ENCODE measurements at regions not wholly inside any gene's neighbourhood (a gene's known extent, or its start where the extent isn't known, plus 50 kb on each side); places are given as distances from the start of the nearest gene placed in this dataset.
"Not testable (repeated sequence)": the region's sequence is repeated elsewhere in the genome, so short reads cannot be mapped to it uniquely, and the experiment has no call there.

- DNase-seq = no peak
These were observed 142.2 kb upstream of the ZNF366 start for GRCh38 chr5:72649449-72649848.

- no peak for DNase-seq
These were observed 141.3 kb upstream of the ZNF366 start for GRCh38 chr5:72648480-72648879.

GRCh38 chr5:72647806-72648205 is 140.6 kb upstream of the ZNF366 start:
- DNase-seq = no peak

GRCh38 chr5:72646246-72646866 is 139.1 kb upstream of the ZNF366 start:
- DNase-seq = no peak

- no peak for DNase-seq
These were observed 138.0 kb upstream of the ZNF366 start for GRCh38 chr5:72645064-72645846.

- DNase-seq = no peak
These were observed 137.1 kb upstream of the ZNF366 start for GRCh38 chr5:72644296-72644695.

GRCh38 chr5:72641164-72641563 is 134.0 kb upstream of the ZNF366 start:
- no peak for DNase-seq

- DNase-seq = no peak
These were observed 129.8 kb upstream of the ZNF366 start for GRCh38 chr5:72637058-72637457.

- DNase-seq = not testable (repeated sequence)
These were observed 129.4 kb upstream of the ZNF366 start for GRCh38 chr5:72636565-72636964.

GRCh38 chr5:72634444-72634843 is 127.2 kb upstream of the ZNF366 start:
- no peak for DNase-seq

GRCh38 chr5:72633649-72634048 is 126.4 kb upstream of the ZNF366 start:
- no peak for DNase-seq

GRCh38 chr5:72633041-72633445 is 125.8 kb upstream of the ZNF366 start:
- no peak for DNase-seq

- DNase-seq = no peak
These were observed 123.5 kb upstream of the ZNF366 start for GRCh38 chr5:72630721-72631120.

GRCh38 chr5:72630081-72630480 is 122.9 kb upstream of the ZNF366 start:
- DNase-seq = no peak

GRCh38 chr5:72628771-72629371 is 121.7 kb upstream of the ZNF366 start:
- no peak for DNase-seq

GRCh38 chr5:72625332-72625731 is 118.1 kb upstream of the ZNF366 start:
- DNase-seq = no peak

GRCh38 chr5:72624641-72625236 is 117.5 kb upstream of the ZNF366 start:
- no peak for DNase-seq

- no peak for DNase-seq
These were observed 116.7 kb upstream of the ZNF366 start for GRCh38 chr5:72623936-72624335.

- no peak for DNase-seq
These were observed 116.1 kb upstream of the ZNF366 start for GRCh38 chr5:72623323-72623722.

GRCh38 chr5:72622170-72622760 is 115.1 kb upstream of the ZNF366 start:
- DNase-seq = no peak

GRCh38 chr5:72621576-72621975 is 114.4 kb upstream of the ZNF366 start:
- DNase-seq = no peak

- no peak for DNase-seq
These were observed 112.5 kb upstream of the ZNF366 start for GRCh38 chr5:72619677-72620076.

GRCh38 chr5:72619251-72619650 is 112.0 kb upstream of the ZNF366 start:
- DNase-seq = no peak
